BE2C (cell line): ENCODE measurements at regions not wholly inside any gene's neighbourhood (a gene's known extent, or its start where the extent isn't known, plus 50 kb on each side); places are given as distances from the start of the nearest gene placed in this dataset.

Source experiments
- DNase-seq: peaks from one replicate; pipeline ENCODE4 v3.0.0-alpha.2; 2020
- H3K27me3 ChIP-seq: fragments of 250-450 bp; sonication (Bioruptor Pico); 2 replicates; pipeline ENCODE4 v1.5.1; 2020; ENCODE audit warnings: mild to moderate bottlenecking
- H3K36me3 ChIP-seq: fragments of 250-450 bp; sonication (Bioruptor Pico); 2 replicates; pipeline ENCODE4 v1.5.1; 2020; ENCODE audit warnings: mild to moderate bottlenecking
- H3K4me1 ChIP-seq: fragments of 250-450 bp; sonication (Bioruptor Pico); 2 replicates; pipeline ENCODE4 v1.5.1; 2020
- H3K4me3 ChIP-seq: 2 replicates; pipeline ENCODE4 v1.5.1; 2011; ENCODE audit warnings: low read depth, low read length
- H3K9me3 ChIP-seq: fragments of 250-450 bp; sonication (Bioruptor Pico); 2 replicates; pipeline ENCODE4 v1.5.1; 2020
- TF ChIP-seq, protein P1 (sequence below): IDR thresholded peaks from 2 replicates; pipeline ENCODE4 v1.5.1; 2012; ENCODE audit warnings: mild to moderate bottlenecking, low read depth, low read length

GRCh38 chr3:102643546-102643945, 208.7 kb downstream of the ZPLD1 start:
- TF ChIP-seq, protein P1, sequence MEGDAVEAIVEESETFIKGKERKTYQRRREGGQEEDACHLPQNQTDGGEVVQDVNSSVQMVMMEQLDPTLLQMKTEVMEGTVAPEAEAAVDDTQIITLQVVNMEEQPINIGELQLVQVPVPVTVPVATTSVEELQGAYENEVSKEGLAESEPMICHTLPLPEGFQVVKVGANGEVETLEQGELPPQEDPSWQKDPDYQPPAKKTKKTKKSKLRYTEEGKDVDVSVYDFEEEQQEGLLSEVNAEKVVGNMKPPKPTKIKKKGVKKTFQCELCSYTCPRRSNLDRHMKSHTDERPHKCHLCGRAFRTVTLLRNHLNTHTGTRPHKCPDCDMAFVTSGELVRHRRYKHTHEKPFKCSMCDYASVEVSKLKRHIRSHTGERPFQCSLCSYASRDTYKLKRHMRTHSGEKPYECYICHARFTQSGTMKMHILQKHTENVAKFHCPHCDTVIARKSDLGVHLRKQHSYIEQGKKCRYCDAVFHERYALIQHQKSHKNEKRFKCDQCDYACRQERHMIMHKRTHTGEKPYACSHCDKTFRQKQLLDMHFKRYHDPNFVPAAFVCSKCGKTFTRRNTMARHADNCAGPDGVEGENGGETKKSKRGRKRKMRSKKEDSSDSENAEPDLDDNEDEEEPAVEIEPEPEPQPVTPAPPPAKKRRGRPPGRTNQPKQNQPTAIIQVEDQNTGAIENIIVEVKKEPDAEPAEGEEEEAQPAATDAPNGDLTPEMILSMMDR, result no peak
- no peak for DNase-seq
- Histone ChIP-seq H3K4me3 (no peak overlapping the region), H3K9me3 (no peaks in the 10 kb centered on the region), H3K4me1 (no peaks in the 10 kb centered on the region), H3K27me3 (no peaks in the 10 kb centered on the region), H3K36me3 (no peaks in the 10 kb centered on the region)

DNA sequence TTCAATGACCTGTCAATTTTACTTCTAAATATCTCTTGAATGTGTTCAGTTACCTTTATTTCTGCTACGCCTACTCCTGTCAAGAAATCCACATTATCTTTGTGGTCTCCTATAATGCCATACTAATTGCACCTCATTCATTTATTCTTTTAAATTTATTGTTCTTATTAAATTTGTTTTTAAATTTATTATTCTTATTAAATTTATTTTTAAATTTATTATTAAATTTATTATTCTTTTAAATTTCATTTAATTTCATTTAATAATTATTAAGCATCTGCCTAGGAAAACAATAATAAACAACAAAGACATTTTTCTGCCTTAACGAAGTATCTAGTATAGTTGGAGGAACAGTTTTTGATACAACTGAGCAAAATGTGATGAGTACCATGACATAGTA, 211.7 kb downstream of the ZPLD1 start:
- no peak for DNase-seq
- H3K36me3 ChIP-seq, result no peaks in the 10 kb centered on the region
- TF ChIP-seq, protein P1, result no peak
- H3K9me3 ChIP-seq, result no peaks in the 10 kb centered on the region
- no peaks in the 10 kb centered on the region for H3K4me1 ChIP-seq
- H3K4me3 ChIP-seq, result no peak overlapping the region
- H3K27me3 ChIP-seq, result no peaks in the 10 kb centered on the region

- Histone ChIP-seq H3K27me3 (no peaks in the 10 kb centered on the region), H3K4me3 (no peak overlapping the region), H3K9me3 (no peaks in the 10 kb centered on the region), H3K36me3 (no peaks in the 10 kb centered on the region), H3K4me1 (no peaks in the 10 kb centered on the region)
- TF ChIP-seq, protein P1, result no peak
- DNase-seq, result no peak
These were observed 225.8 kb downstream of the ZPLD1 start for GRCh38 chr3:102660653-102661052.

DNA sequence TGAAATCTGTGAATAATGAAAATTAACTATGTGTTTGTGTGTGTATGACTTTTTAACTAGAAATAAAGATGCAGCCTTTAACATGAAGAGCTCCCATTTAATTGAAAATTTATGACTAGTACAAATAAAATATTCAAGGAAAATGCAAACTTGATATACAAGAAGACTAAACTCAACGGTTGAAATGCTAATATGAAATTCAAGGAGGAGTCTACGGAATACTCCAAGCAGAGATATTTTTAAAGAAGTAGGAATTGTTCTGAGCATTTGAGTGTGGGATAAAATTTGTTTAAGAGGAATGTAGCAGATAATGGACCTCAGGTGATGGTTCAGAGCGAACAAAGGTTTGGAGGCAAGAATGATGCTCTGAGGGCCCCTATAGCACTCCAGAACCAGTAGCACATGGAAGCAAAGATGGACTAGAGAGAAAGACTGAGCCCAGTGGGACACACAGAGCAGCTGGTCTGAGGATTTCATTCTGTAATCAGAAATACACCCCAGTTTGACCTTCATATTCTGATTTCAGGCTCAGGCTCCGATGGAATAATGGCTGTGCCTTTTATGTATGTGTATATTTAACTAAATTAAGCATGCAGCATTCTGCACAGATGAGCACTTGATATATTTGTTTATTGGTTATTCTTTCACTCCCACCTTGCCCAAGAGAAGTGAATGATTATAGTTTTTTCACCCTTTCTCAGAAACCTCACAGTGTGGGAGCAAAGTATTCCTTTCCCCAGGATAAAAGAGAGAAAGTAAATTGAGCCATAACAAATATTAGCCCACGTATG, 227.1 kb downstream of the ZPLD1 start:
- TF ChIP-seq, protein P1, result no peak
- DNase-seq, result no peak
- no peaks in the 10 kb centered on the region for H3K9me3 ChIP-seq

GRCh38 chr3:102662498-102662772, 227.6 kb downstream of the ZPLD1 start:
- no peaks in the 10 kb centered on the region for H3K9me3 ChIP-seq
- no peaks in the 10 kb centered on the region for H3K27me3 ChIP-seq
- H3K4me3 ChIP-seq, result no peak overlapping the region
- TF ChIP-seq, protein P1, result no peak
- H3K4me1 ChIP-seq, result no peaks in the 10 kb centered on the region
- DNase-seq, result no peak
- H3K36me3 ChIP-seq, result no peaks in the 10 kb centered on the region

More for the DNA sequence above, 227.1 kb downstream of the ZPLD1 start:
- no peaks in the 10 kb centered on the region for H3K36me3 ChIP-seq
- no peaks in the 10 kb centered on the region for H3K4me1 ChIP-seq
- no peak overlapping the region for H3K4me3 ChIP-seq
- no peaks in the 10 kb centered on the region for H3K27me3 ChIP-seq

GRCh38 chr3:102664126-102664525, 229.3 kb downstream of the ZPLD1 start:
- H3K4me3 ChIP-seq, result no peak overlapping the region
- no peaks in the 10 kb centered on the region for H3K36me3 ChIP-seq
- no peaks in the 10 kb centered on the region for H3K9me3 ChIP-seq
- TF ChIP-seq, protein P1, result no peak
- no peak for DNase-seq
- no peaks in the 10 kb centered on the region for H3K27me3 ChIP-seq
- H3K4me1 ChIP-seq, result no peaks in the 10 kb centered on the region
